ENCODE measurements at regions not wholly inside any gene's neighbourhood (a gene's known extent, or its start where the extent isn't known, plus 50 kb on each side); places are given as distances from the start of the nearest gene placed in this dataset.

DNA sequence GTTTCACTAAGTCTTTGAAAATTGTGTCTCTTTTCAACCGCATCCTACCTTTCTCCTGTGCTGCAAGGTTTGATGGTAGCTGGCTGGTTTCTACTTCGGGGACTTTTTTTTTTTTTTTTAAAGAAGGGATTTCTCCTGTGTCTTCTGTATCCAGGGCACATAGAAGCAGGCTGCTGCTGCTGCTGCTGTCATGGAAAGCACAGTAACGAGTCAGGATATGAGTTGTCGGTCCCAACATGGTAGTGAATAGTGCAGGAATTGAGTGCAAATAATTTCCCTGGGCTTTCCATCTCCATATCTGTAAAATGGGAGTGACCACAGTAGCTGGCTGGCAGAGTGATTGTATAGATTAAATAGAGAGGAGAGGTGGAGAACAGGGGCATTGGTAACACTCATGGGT lies 118.3 kb upstream of the NAV2 start:
- no peak for TF ChIP-seq POLR2A (IDR thresholded peaks at IDR 0.05)
- TF ChIP-seq, protein P1, sequence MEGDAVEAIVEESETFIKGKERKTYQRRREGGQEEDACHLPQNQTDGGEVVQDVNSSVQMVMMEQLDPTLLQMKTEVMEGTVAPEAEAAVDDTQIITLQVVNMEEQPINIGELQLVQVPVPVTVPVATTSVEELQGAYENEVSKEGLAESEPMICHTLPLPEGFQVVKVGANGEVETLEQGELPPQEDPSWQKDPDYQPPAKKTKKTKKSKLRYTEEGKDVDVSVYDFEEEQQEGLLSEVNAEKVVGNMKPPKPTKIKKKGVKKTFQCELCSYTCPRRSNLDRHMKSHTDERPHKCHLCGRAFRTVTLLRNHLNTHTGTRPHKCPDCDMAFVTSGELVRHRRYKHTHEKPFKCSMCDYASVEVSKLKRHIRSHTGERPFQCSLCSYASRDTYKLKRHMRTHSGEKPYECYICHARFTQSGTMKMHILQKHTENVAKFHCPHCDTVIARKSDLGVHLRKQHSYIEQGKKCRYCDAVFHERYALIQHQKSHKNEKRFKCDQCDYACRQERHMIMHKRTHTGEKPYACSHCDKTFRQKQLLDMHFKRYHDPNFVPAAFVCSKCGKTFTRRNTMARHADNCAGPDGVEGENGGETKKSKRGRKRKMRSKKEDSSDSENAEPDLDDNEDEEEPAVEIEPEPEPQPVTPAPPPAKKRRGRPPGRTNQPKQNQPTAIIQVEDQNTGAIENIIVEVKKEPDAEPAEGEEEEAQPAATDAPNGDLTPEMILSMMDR (IDR thresholded peaks at IDR 0.05), result no peak

All from prostate gland (tissue), 2 donors.